IMR-90 (cell line): ENCODE measurements at regions not wholly inside any gene's neighbourhood (a gene's known extent, or its start where the extent isn't known, plus 50 kb on each side); places are given as distances from the start of the nearest gene placed in this dataset.

Experiments
- ATAC-seq: fragments of 200-7000 bp; cut with Tn5 transposase; 2 replicates; pipeline ENCODE4 v1.9.1; 2020; ENCODE audit warnings: low read depth, mild to moderate bottlenecking, moderate library complexity
- BruUV-seq: library from RNA; stranded (reverse); fragments of 400-500 nt; replicated peaks from 2 replicates; lab custom pipeline; 2021; lab: Mats Ljungman, UMichigan
- CTCF ChIA-PET: fragments of 300-600 bp; formaldehyde crosslinking; extraction: SDS; loops from one replicate; lab custom pipeline; 2021; ENCODE audit warnings: antibody characterized with exemption; lab: Yijun Ruan, JAX
- POLR2A ChIA-PET: fragments of 300-600 bp; sonication (Branson Sonifier 250); formaldehyde crosslinking; loops from one replicate; lab custom pipeline; 2022; ENCODE audit warnings: antibody characterized with exemption; ENCODE audit not compliant: unreplicated experiment; lab: Charles Lee
- DNase-seq: peaks from one replicate; pipeline ENCODE4 v3.0.0; 2013
- H2AFZ ChIP-seq: replicated peaks from 2 replicates; pipeline ENCODE3; 2013; ENCODE audit warnings: low read length, mild to moderate bottlenecking; ENCODE audit not compliant: poor library complexity
- H2AK5ac ChIP-seq: 2 replicates; pipeline ENCODE4 v1.6.1; 2013; ENCODE audit warnings: low read depth, low read length, inconsistent platforms
- H2AK9ac ChIP-seq: replicated peaks from 2 replicates; pipeline ENCODE3; 2013; ENCODE audit warnings: mild to moderate bottlenecking, low read depth, low read length, moderate library complexity; ENCODE audit not compliant: poor library complexity
- H2BK120ac ChIP-seq: 2 replicates; pipeline ENCODE4 v1.6.1; 2013; ENCODE audit warnings: low read depth, low read length, inconsistent platforms
- H2BK15ac ChIP-seq: 3 replicates; pipeline ENCODE4 v1.6.1; 2013; ENCODE audit warnings: low read depth, low read length, inconsistent platforms
- H2BK20ac ChIP-seq: 2 replicates; pipeline ENCODE4 v1.6.1; 2013; ENCODE audit warnings: low read depth, mild to moderate bottlenecking, inconsistent platforms, low read length, moderate library complexity
- H2BK5ac ChIP-seq: 2 replicates; pipeline ENCODE4 v1.6.1; 2013; ENCODE audit warnings: mild to moderate bottlenecking, low read depth, low read length, inconsistent platforms; ENCODE audit not compliant: poor library complexity, severe bottlenecking
- H3K14ac ChIP-seq: replicated peaks from 2 replicates; pipeline ENCODE4 v1.6.1; 2013; ENCODE audit warnings: low read depth, low read length, inconsistent platforms
- H3K18ac ChIP-seq: 2 replicates; pipeline ENCODE4 v1.6.1; 2013; ENCODE audit warnings: low read depth, low read length, control low read depth
- H3K23ac ChIP-seq: 2 replicates; pipeline ENCODE4 v1.6.1; 2013; ENCODE audit warnings: low read depth, low read length, inconsistent platforms
- H3K27ac ChIP-seq: 2 replicates; pipeline ENCODE4 v1.5.1; 2013; ENCODE audit warnings: mild to moderate bottlenecking, control low read depth, low read length; ENCODE audit not compliant: insufficient read depth
- H3K27me3 ChIP-seq: 2 replicates; pipeline ENCODE4 v1.6.1; 2013; ENCODE audit warnings: low read length; ENCODE audit not compliant: control insufficient read depth, insufficient read depth
- H3K36me3 ChIP-seq: 2 replicates; pipeline ENCODE4 v1.6.1; 2013; ENCODE audit warnings: low read length, mixed read lengths; ENCODE audit not compliant: control insufficient read depth, insufficient read depth
- H3K4ac ChIP-seq: 2 replicates; pipeline ENCODE4 v1.6.1; 2013; ENCODE audit warnings: low read depth, low read length, inconsistent platforms
- H3K4me1 ChIP-seq: 2 replicates; pipeline ENCODE4 v1.6.1; 2013; ENCODE audit warnings: low read length, mixed read lengths; ENCODE audit not compliant: control insufficient read depth, insufficient read depth
- H3K4me2 ChIP-seq: 2 replicates; pipeline ENCODE4 v1.6.1; 2013; ENCODE audit warnings: low read depth, mild to moderate bottlenecking, control low read depth, low read length, moderate library complexity
- H3K4me3 ChIP-seq: 2 replicates; pipeline ENCODE4 v1.5.1; 2013; ENCODE audit warnings: low read depth, mild to moderate bottlenecking, control low read depth, low read length, moderate library complexity; ENCODE audit not compliant: insufficient read depth
- H3K56ac ChIP-seq: 2 replicates; pipeline ENCODE4 v1.6.1; 2013; ENCODE audit warnings: low read length, inconsistent platforms; ENCODE audit not compliant: insufficient read depth; ENCODE audit errors: extremely low read depth
- H3K79me1 ChIP-seq, 2 experiments: 2 replicates each; pipeline ENCODE4 v1.6.1; 2013; ENCODE audit warnings: low read length in 2 of 2, inconsistent platforms in 1 of 2, low read depth in 1 of 2
- H3K9ac ChIP-seq: 2 replicates; pipeline ENCODE4 v1.6.1; 2013; ENCODE audit warnings: low read depth, low read length, control low read depth
- H3K9me1 ChIP-seq: 2 replicates; pipeline ENCODE4 v1.6.1; 2013; ENCODE audit warnings: low read length, inconsistent platforms; ENCODE audit not compliant: insufficient read depth
- H3K9me3 ChIP-seq: 2 replicates; pipeline ENCODE4 v1.6.1; 2013; ENCODE audit warnings: low read length; ENCODE audit not compliant: control insufficient read depth, insufficient read depth
- H4K20me1 ChIP-seq: 2 replicates; pipeline ENCODE4 v1.6.1; 2013; ENCODE audit warnings: low read length, inconsistent platforms; ENCODE audit not compliant: insufficient read depth
- H4K5ac ChIP-seq: 2 replicates; pipeline ENCODE4 v1.6.1; 2013; ENCODE audit warnings: mild to moderate bottlenecking, low read depth, low read length, control low read depth
- H4K8ac ChIP-seq, 2 experiments: 2 replicates each; pipeline ENCODE4 v1.6.1; 2013; ENCODE audit warnings: low read depth in 2 of 2, low read length in 2 of 2, control low read depth in 1 of 2, inconsistent platforms in 1 of 2
- H4K91ac ChIP-seq: 2 replicates; pipeline ENCODE4 v1.6.1; 2013; ENCODE audit warnings: low read depth, low read length, inconsistent platforms; ENCODE audit not compliant: insufficient read depth
- BHLHE40 ChIP-seq: fragments of 150-350 bp; IDR thresholded peaks from 2 replicates; pipeline ENCODE4 v1.6.1; 2016; ENCODE audit warnings: mild to moderate bottlenecking, low read depth, low read length
- FOS ChIP-seq: fragments of 150-350 bp; IDR thresholded peaks from 2 replicates; pipeline ENCODE4 v1.6.1; 2016; ENCODE audit warnings: low read depth, low read length
- MAFK ChIP-seq: IDR thresholded peaks from 2 replicates; pipeline ENCODE4 v1.6.1; 2012; ENCODE audit warnings: low read depth, low read length, improper control_type of control experiment
- MXI1 ChIP-seq: IDR thresholded peaks from 2 replicates; pipeline ENCODE4 v1.6.1; 2012; ENCODE audit warnings: low read depth, mild to moderate bottlenecking, low read length, moderate library complexity, borderline replicate concordance
- NFE2L2 ChIP-seq: fragments of 150-350 bp; IDR thresholded peaks from 2 replicates; pipeline ENCODE4 v1.6.1; 2016; ENCODE audit warnings: low read depth, mild to moderate bottlenecking, low read length
- RFX5 ChIP-seq: IDR thresholded peaks from 2 replicates; pipeline ENCODE4 v1.8.0; 2012; ENCODE audit warnings: low read depth, mild to moderate bottlenecking, low read length, moderate library complexity
- USF2 ChIP-seq: fragments of 150-350 bp; IDR thresholded peaks from 2 replicates; pipeline ENCODE4 v1.6.1; 2017; ENCODE audit warnings: mild to moderate bottlenecking, antibody characterized with exemption, low read length, low read depth
- WGBS, 2 experiments: methylation state at CpG; one replicate each; pipeline versions ENCODE4 v1.1.5 to v1.1.7; 2013; ENCODE audit warnings: missing lambda C conversion rate in 2 of 2; ENCODE audit not compliant: insufficient read length in 1 of 2; ENCODE audit errors: extremely low coverage in 2 of 2; 5-methylcytosine and 5-hydroxymethylcytosine counted together
- dilution Hi-C: fragments of 300-500 bp; cut with HindIII; formaldehyde crosslinking; loops from one replicate; pipeline ENCODE4 v1.14.3; 2018; ENCODE audit warnings: low sequenced_read_pairs; ENCODE audit not compliant: unreplicated experiment
- in situ Hi-C: fragments of 300-500 bp; cut with MboI; formaldehyde crosslinking; loops from 3 replicates; pipeline ENCODE4 v1.14.3; 2019; ENCODE audit warnings: low sequenced_read_pairs, inconsistent platforms, mixed read lengths
- intact Hi-C: fragments of 100-400 bp; cut with micrococcal nuclease; formaldehyde crosslinking; loops from 2 replicates; pipeline ENCODE4 v1.10.0; 2022

- H3K14ac ChIP-seq = no peak overlapping the region
- H2BK120ac ChIP-seq = no peak overlapping the region
- H3K56ac ChIP-seq = no peak overlapping the region
- no TSS peak for BruUV-seq
- H2BK20ac ChIP-seq = no peak overlapping the region
- H3K4me3 ChIP-seq = no peak overlapping the region
- no peaks in the 10 kb centered on the region for H3K27me3 ChIP-seq
- TF ChIP-seq FOS = no peak
- TF ChIP-seq USF2 = no peak
- TF ChIP-seq NFE2L2 = no peak
- TF ChIP-seq BHLHE40 = no peak
- no peak for TF ChIP-seq MXI1
- no peak for TF ChIP-seq RFX5
- no peak for TF ChIP-seq MAFK
- no peaks in the 10 kb centered on the region for H3K9me3 ChIP-seq
- H2AFZ ChIP-seq = no peak overlapping the region
- no peak overlapping the region for H3K9ac ChIP-seq
- H3K9me1 ChIP-seq = no peaks in the 10 kb centered on the region
- H2AK5ac ChIP-seq = no peak overlapping the region
- no peak overlapping the region for H3K18ac ChIP-seq
- H4K8ac ChIP-seq = no peak overlapping the region
- H2BK15ac ChIP-seq = no peak overlapping the region
- ChIA-PET CTCF (no interaction called here), POLR2A (no interaction called here)
- ATAC-seq (no peak), DNase-seq (no peak)
- no CpG with 5 or more reads among the region's 3 CpGs for WGBS, 2 experiments
- H3K4ac ChIP-seq = no peak overlapping the region
- no peak overlapping the region for H3K27ac ChIP-seq
- H4K5ac ChIP-seq = no peak overlapping the region
- H3K4me1 ChIP-seq = no peaks in the 10 kb centered on the region
- H2BK5ac ChIP-seq = no peak overlapping the region
- no peak overlapping the region for H2AK9ac ChIP-seq
- intact Hi-C loops (no loop called here), dilution Hi-C loops (no loop called here), in situ Hi-C loops (loop anchor here (5.0 kb wide), 1 partner anchor 87 kb away; no protein-coding TSS in a partner anchor)
- no peak overlapping the region for H4K91ac ChIP-seq
- no peak overlapping the region for H3K4me2 ChIP-seq
- no peaks in the 10 kb centered on the region for H3K36me3 ChIP-seq
- H4K20me1 ChIP-seq = no peaks in the 10 kb centered on the region
- H3K23ac ChIP-seq = no peak overlapping the region
- no peaks in the 10 kb centered on the region for H3K79me1 ChIP-seq
These were observed 927.1 kb upstream of the MBL2 start for GRCh38 chr10:53699684-53700083.
